HEK293 (cell line): ENCODE measurements at regions not wholly inside any gene's neighbourhood (a gene's known extent, or its start where the extent isn't known, plus 50 kb on each side); places are given as distances from the start of the nearest gene placed in this dataset.

ENCODE experiments used
- CTCF ChIA-PET: fragments of 350-600 bp; formaldehyde crosslinking; extraction: SDS; loops from one replicate; lab custom pipeline; 2021; ENCODE audit warnings: antibody characterized with exemption; lab: Yijun Ruan, JAX
- POLR2A ChIA-PET: fragments of 300-600 bp; formaldehyde crosslinking; extraction: SDS; loops from one replicate; lab custom pipeline; 2020; ENCODE audit warnings: antibody characterized with exemption, inconsistent platforms; lab: Yijun Ruan, JAX
- H3K27ac ChIP-seq: fragments of 200-500 bp; sonication (Bioruptor generic); 2 replicates; pipeline ENCODE4 v1.5.1; 2014; ENCODE audit warnings: low read depth, low read length, control low read depth, inconsistent platforms; ENCODE audit errors: extremely low read depth
- H3K36me3 ChIP-seq, 2 experiments: fragments of 200-500 bp in 1 of 2; sonication (Bioruptor generic) in 1 of 2; 1 replicate in 1 of 2; 2 replicates in 1 of 2; pipeline ENCODE4 v1.5.1; 2014 to 2017; ENCODE audit warnings: inconsistent platforms in 2 of 2, low read length in 2 of 2; ENCODE audit not compliant: control insufficient read depth in 2 of 2, insufficient read depth in 1 of 2
- H3K4me1 ChIP-seq: fragments of 200-500 bp; sonication (Bioruptor generic); 2 replicates; pipeline ENCODE4 v1.5.1; 2014; ENCODE audit warnings: mild to moderate bottlenecking, low read length, inconsistent platforms; ENCODE audit not compliant: control insufficient read depth, insufficient read depth
- H3K4me3 ChIP-seq: 2 replicates; pipeline ENCODE4 v1.5.1; 2011; ENCODE audit warnings: low read depth, mild to moderate bottlenecking, control low read depth, low read length, moderate library complexity
- H3K9me3 ChIP-seq: fragments of 200-500 bp; sonication (Bioruptor generic); 2 replicates; pipeline ENCODE4 v1.5.1; 2014; ENCODE audit warnings: low read depth, low read length, inconsistent platforms; ENCODE audit not compliant: control insufficient read depth, insufficient read depth
- GFI1B ChIP-seq: fragments of 450-650 bp; formaldehyde crosslinking; IDR thresholded peaks from 2 replicates; pipeline ENCODE4 v1.5.1; 2016; ENCODE audit warnings: missing biosample characterization, missing genetic modification characterization
- TRIM28 ChIP-seq: IDR thresholded peaks from 2 replicates; pipeline ENCODE4 v1.6.1; 2011; ENCODE audit warnings: low read length, control low read depth, borderline replicate concordance
- ZBTB48 ChIP-seq: fragments of 450-650 bp; formaldehyde crosslinking; IDR thresholded peaks from 2 replicates; pipeline ENCODE4 v1.5.1; 2016; ENCODE audit warnings: missing biosample characterization, missing genetic modification characterization
- ZNF398 ChIP-seq: fragments of 450-650 bp; formaldehyde crosslinking; IDR thresholded peaks from 2 replicates; pipeline ENCODE4 v1.5.1; 2017; ENCODE audit warnings: missing biosample characterization, missing genetic modification characterization
- ZNF518A ChIP-seq: fragments of 450-650 bp; formaldehyde crosslinking; conservative IDR thresholded peaks from 2 replicates; pipeline ENCODE4 v1.5.1; 2016; ENCODE audit warnings: low read depth, missing biosample characterization, missing genetic modification characterization
- ZNF571 ChIP-seq: fragments of 450-650 bp; formaldehyde crosslinking; IDR thresholded peaks from 2 replicates; pipeline ENCODE4 v1.5.0; 2017; ENCODE audit warnings: missing biosample characterization, missing genetic modification characterization
- ZNF596 ChIP-seq: fragments of 450-650 bp; IDR thresholded peaks from 2 replicates; pipeline ENCODE4 v1.5.0; 2018; ENCODE audit warnings: missing biosample characterization, mild to moderate bottlenecking, missing genetic modification characterization, moderate library complexity
- ZNF600 ChIP-seq: fragments of 450-650 bp; formaldehyde crosslinking; IDR thresholded peaks from 2 replicates; pipeline ENCODE4 v1.5.1; 2016; ENCODE audit warnings: missing biosample characterization, missing genetic modification characterization
- ZNF654 ChIP-seq: fragments of 450-650 bp; formaldehyde crosslinking; IDR thresholded peaks from 2 replicates; pipeline ENCODE4 v1.5.1; 2016; ENCODE audit warnings: low read depth, missing biosample characterization, missing genetic modification characterization
- ZNF776 ChIP-seq: fragments of 450-650 bp; formaldehyde crosslinking; IDR thresholded peaks from 2 replicates; pipeline ENCODE4 v1.5.0; 2017; ENCODE audit warnings: missing biosample characterization, missing genetic modification characterization, borderline replicate concordance
- ZNF792 ChIP-seq: fragments of 450-650 bp; formaldehyde crosslinking; IDR thresholded peaks from 2 replicates; pipeline ENCODE4 v1.5.1; 2016; ENCODE audit warnings: missing biosample characterization, missing genetic modification characterization
- ZNF837 ChIP-seq: fragments of 450-650 bp; formaldehyde crosslinking; IDR thresholded peaks from 2 replicates; pipeline ENCODE4 v1.5.1; 2016; ENCODE audit warnings: missing biosample characterization, missing genetic modification characterization
- ZSCAN4 ChIP-seq: fragments of 450-650 bp; formaldehyde crosslinking; IDR thresholded peaks from 2 replicates; pipeline ENCODE4 v1.5.1; 2017; ENCODE audit warnings: missing biosample characterization, missing genetic modification characterization

GRCh38 chr6:156638581-156638980 lies 138.6 kb upstream of the ARID1B start:
- Histone ChIP-seq H3K4me3 (no peak overlapping the region), H3K9me3 (no peaks in the 10 kb centered on the region), H3K27ac (no peak overlapping the region), H3K36me3 (no peaks in the 10 kb centered on the region), H3K4me1 (no peaks in the 10 kb centered on the region)
- POLR2A ChIA-PET: no interaction called here
- CTCF ChIA-PET: interaction anchor here (0.7 kb wide), 1 partner anchor 49 kb away, joined by 3 read pairs; no protein-coding TSS in a partner anchor
- TF ChIP-seq ZNF654: no peak
- TF ChIP-seq ZNF596 (tag by site-specific recombination): no peak
- TF ChIP-seq TRIM28: no peak
- TF ChIP-seq ZNF398 (tag by site-specific recombination): no peak
- no peak for TF ChIP-seq ZNF792 (tag by site-specific recombination)
- TF ChIP-seq ZBTB48: no peak

- POLR2A ChIA-PET: no interaction called here
- CTCF ChIA-PET: no interaction called here
- no peak overlapping the region for H3K4me3 ChIP-seq
- no peak for TF ChIP-seq ZNF571
- no peak for TF ChIP-seq ZSCAN4 (tag by site-specific recombination)
- no peak for TF ChIP-seq ZNF792 (tag by site-specific recombination)
- TF ChIP-seq ZNF776 (tag by site-specific recombination): no peak
- TF ChIP-seq GFI1B: no peak
- H3K36me3 ChIP-seq: no peaks in the 10 kb centered on the region
- H3K27ac ChIP-seq: no peak overlapping the region
- H3K4me1 ChIP-seq: no peaks in the 10 kb centered on the region
- H3K9me3 ChIP-seq: no peaks in the 10 kb centered on the region
These were observed 142.2 kb upstream of the ARID1B start for GRCh38 chr6:156634951-156635371.

DNA sequence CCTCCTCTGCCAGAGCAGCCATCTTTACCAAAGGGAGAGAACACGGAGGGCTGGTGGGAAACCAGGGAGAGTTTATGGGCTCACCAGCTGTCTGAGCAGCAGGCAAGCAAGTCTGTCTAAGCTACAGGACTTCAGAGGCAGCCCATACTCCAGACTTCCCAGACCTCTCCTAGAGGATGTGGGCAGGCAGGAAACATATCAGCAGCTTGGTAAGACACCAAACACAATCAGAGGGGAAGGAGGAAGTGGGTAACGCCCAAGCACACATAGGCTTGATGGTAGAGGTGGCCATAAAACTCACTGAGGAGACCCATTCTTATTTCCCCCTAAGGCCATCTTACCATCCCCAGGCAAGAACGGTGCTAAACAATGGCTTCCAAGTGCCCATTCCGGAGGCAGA lies 143.1 kb upstream of the ARID1B start:
- H3K4me1 ChIP-seq: no peaks in the 10 kb centered on the region
- POLR2A ChIA-PET: no interaction called here
- H3K4me3 ChIP-seq: no peak overlapping the region
- TF ChIP-seq ZNF518A (tag by site-specific recombination) (no peak), ZNF837 (no peak), ZNF600 (no peak)
- H3K27ac ChIP-seq: no peak overlapping the region
- CTCF ChIA-PET: no interaction called here
- H3K36me3 ChIP-seq: no peaks in the 10 kb centered on the region
- no peaks in the 10 kb centered on the region for H3K9me3 ChIP-seq
